ENCODE measurements at regions not wholly inside any gene's neighbourhood (a gene's known extent, or its start where the extent isn't known, plus 50 kb on each side); places are given as distances from the start of the nearest gene placed in this dataset.
"Not testable (repeated sequence)": the region's sequence is repeated elsewhere in the genome, so short reads cannot be mapped to it uniquely, and the experiment has no call there.

GRCh38 chr5:84700545-84700944 is 315.9 kb upstream of the EDIL3 start:
- TF ChIP-seq CTCF (IDR thresholded peaks at IDR 0.05; ENCODE audit: borderline replicate concordance, extremely low read depth, low read length, poor library complexity, severe bottlenecking); EZH2 (IDR thresholded peaks at IDR 0.05; ENCODE audit: borderline replicate concordance, low read depth, low read length, severe bottlenecking): not testable (repeated sequence)

All from DND-41 (cell line).